Type B pancreatic cell (in vitro differentiated cells): ENCODE measurements at regions not wholly inside any gene's neighbourhood (a gene's known extent, or its start where the extent isn't known, plus 50 kb on each side); places are given as distances from the start of the nearest gene placed in this dataset.
"Not testable (repeated sequence)": the region's sequence is repeated elsewhere in the genome, so short reads cannot be mapped to it uniquely, and the experiment has no call there.

Experiments used
- DNase-seq: peaks from one replicate; pipeline ENCODE4 v3.0.0; 2021; ENCODE audit warnings: mixed read lengths; ENCODE audit not compliant: unreplicated experiment; ENCODE audit errors: extremely low spot score
- H3K27ac Mint-ChIP-seq: 2 replicates; pipeline ENCODE4 v1.8.0; 2021; ENCODE audit warnings: mild to moderate bottlenecking, mixed read lengths
- H3K27me3 Mint-ChIP-seq: 2 replicates; pipeline ENCODE4 v1.8.0; 2021; ENCODE audit warnings: mixed read lengths
- H3K36me3 Mint-ChIP-seq: 2 replicates; pipeline ENCODE4 v1.8.0; 2021; ENCODE audit warnings: mixed read lengths
- H3K4me1 Mint-ChIP-seq: one replicate; pipeline ENCODE4 v1.8.0; 2021; ENCODE audit warnings: mixed read lengths; ENCODE audit not compliant: unreplicated experiment
- H3K4me3 Mint-ChIP-seq: 2 replicates; pipeline ENCODE4 v1.8.0; 2021; ENCODE audit warnings: mild to moderate bottlenecking, mixed read lengths
- H3K9me3 Mint-ChIP-seq: 2 replicates; pipeline ENCODE4 v1.8.0; 2021; ENCODE audit warnings: mixed read lengths
- TF ChIP-seq, protein P1 (sequence below): fragments of 200-600 bp; sonication (generic); conservative IDR thresholded peaks from 2 replicates; pipeline ENCODE4 v1.5.0; 2021; ENCODE audit warnings: antibody characterized with exemption, mild to moderate bottlenecking

- TF ChIP-seq, protein P1, sequence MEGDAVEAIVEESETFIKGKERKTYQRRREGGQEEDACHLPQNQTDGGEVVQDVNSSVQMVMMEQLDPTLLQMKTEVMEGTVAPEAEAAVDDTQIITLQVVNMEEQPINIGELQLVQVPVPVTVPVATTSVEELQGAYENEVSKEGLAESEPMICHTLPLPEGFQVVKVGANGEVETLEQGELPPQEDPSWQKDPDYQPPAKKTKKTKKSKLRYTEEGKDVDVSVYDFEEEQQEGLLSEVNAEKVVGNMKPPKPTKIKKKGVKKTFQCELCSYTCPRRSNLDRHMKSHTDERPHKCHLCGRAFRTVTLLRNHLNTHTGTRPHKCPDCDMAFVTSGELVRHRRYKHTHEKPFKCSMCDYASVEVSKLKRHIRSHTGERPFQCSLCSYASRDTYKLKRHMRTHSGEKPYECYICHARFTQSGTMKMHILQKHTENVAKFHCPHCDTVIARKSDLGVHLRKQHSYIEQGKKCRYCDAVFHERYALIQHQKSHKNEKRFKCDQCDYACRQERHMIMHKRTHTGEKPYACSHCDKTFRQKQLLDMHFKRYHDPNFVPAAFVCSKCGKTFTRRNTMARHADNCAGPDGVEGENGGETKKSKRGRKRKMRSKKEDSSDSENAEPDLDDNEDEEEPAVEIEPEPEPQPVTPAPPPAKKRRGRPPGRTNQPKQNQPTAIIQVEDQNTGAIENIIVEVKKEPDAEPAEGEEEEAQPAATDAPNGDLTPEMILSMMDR, result no peak
- H3K4me3 Mint-ChIP-seq, result no peak overlapping the region
- peaks cover 9% of the 10 kb centered on the region for H3K36me3 Mint-ChIP-seq
- no peak overlapping the region for H3K27ac Mint-ChIP-seq
- no peaks in the 10 kb centered on the region for H3K4me1 Mint-ChIP-seq
- no peak for DNase-seq
- H3K27me3 Mint-ChIP-seq, result no peaks in the 10 kb centered on the region
- peaks cover 14% of the 10 kb centered on the region for H3K9me3 Mint-ChIP-seq
Measured at GRCh38 chrX:65072590-65072989, 96.3 kb upstream of the ZC4H2 start.

GRCh38 chrX:65058626-65059025 lies 82.4 kb upstream of the ZC4H2 start:
- H3K9me3 Mint-ChIP-seq, H3K27me3 Mint-ChIP-seq, H3K27ac Mint-ChIP-seq, H3K36me3 Mint-ChIP-seq, H3K4me3 Mint-ChIP-seq, H3K4me1 Mint-ChIP-seq, DNase-seq: not testable (repeated sequence)

- Mint-ChIP-seq H3K36me3 (no peaks in the 10 kb centered on the region), H3K27ac (no peak overlapping the region), H3K27me3 (no peaks in the 10 kb centered on the region), H3K4me1 (no peaks in the 10 kb centered on the region), H3K9me3 (peaks cover 9% of the 10 kb centered on the region), H3K4me3 (no peak overlapping the region)
- DNase-seq, result no peak
- TF ChIP-seq, protein P1, result no peak
Measured at GRCh38 chrX:65045001-65045400, 68.8 kb upstream of the ZC4H2 start.

DNA sequence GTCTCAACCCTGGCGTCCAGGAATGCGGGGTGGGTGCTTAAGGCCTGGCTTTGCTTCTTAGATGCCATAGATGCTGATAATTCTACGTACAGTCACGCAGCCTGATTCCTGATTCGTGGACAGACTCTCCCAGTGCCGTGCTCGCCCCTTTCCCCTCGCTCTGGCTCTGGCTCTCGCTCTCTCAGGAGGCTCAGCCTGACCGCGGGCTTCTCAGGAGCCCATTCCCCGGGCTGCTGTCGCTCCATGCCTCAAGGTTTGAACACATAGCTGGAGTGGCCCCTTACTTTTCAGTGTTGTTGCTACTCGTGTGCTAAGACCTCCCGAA lies 59.2 kb upstream of the ZC4H2 start:
- DNase-seq, result no peak
- Mint-ChIP-seq H3K4me1 (no peaks in the 10 kb centered on the region), H3K27me3 (no peaks in the 10 kb centered on the region), H3K4me3 (peak overlapping the region; percentile 95), H3K27ac (peak overlapping the region; percentile 94), H3K9me3 (no peaks in the 10 kb centered on the region), H3K36me3 (no peaks in the 10 kb centered on the region)
- TF ChIP-seq, protein P1, result no peak

GRCh38 chrX:65034668-65035445 lies 58.6 kb upstream of the ZC4H2 start, which contains the start of gene ZC3H12B:
Gene ZC3H12B (plus strand): TSS chrX:65034826.
- H3K27ac Mint-ChIP-seq, result peak within 1 kb of the TSS; percentile 94
- peak; percentile 84 for DNase-seq
- H3K9me3 Mint-ChIP-seq, result no peaks in the 10 kb centered on the region
- TF ChIP-seq, protein P1, result peak; percentile 71
- H3K4me3 Mint-ChIP-seq, result peak within 1 kb of the TSS; percentile 95
- H3K27me3 Mint-ChIP-seq, result no peaks in the 10 kb centered on the region
- H3K4me1 Mint-ChIP-seq, result no peaks in the 10 kb centered on the region
- H3K36me3 Mint-ChIP-seq, result no peaks in the 10 kb centered on the region

DNA sequence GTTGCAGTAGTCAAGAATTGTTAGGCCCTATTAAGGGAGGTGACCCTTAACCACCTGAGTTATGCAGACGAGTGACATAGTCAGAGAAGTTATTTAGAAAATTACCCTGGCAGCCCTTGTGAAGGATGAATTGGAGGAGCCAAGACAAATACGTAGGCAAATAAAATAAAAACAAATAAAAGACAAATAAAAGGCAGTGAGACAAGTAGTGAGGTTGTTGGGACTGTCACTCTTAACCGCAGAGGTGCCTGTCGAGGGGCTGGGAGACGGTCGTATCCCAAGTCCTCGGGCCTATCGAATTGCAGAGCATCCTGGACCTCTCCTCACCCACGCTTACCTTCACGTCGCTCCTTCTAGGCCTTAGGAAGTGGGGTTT lies 58.0 kb upstream of the ZC4H2 start:
- Mint-ChIP-seq H3K4me3 (peak overlapping the region; percentile 95), H3K27ac (peak overlapping the region; percentile 87), H3K9me3 (no peaks in the 10 kb centered on the region), H3K4me1 (no peaks in the 10 kb centered on the region), H3K27me3 (no peaks in the 10 kb centered on the region), H3K36me3 (no peaks in the 10 kb centered on the region)
- no peak for DNase-seq
- TF ChIP-seq, protein P1, result no peak
